Activated naive CD8-positive, alpha-beta T cell treated with anti-CD3 and anti-CD28 coated beads, Interleukin-2, amount 10 ng/mL, durations not matched to agents 7 days and 5 days (primary cell): ENCODE measurements at regions not wholly inside any gene's neighbourhood (a gene's known extent, or its start where the extent isn't known, plus 50 kb on each side); places are given as distances from the start of the nearest gene placed in this dataset.

Experiments
- ATAC-seq: fragments of 150-1000 bp; cut with Tn5 transposase; one replicate; pipeline ENCODE4 v1.10.0; 2021; ENCODE audit warnings: low read depth, moderate library complexity
- POLR2A ChIA-PET: fragments of 350-600 bp; sonication (Branson Sonifier 250); formaldehyde crosslinking; loops from one replicate; lab custom pipeline; 2021; ENCODE audit warnings: antibody characterized with exemption; lab: Charles Lee
- DNase-seq: peaks from one replicate; pipeline ENCODE4 v3.0.0; 2021
- H3K27ac Mint-ChIP-seq: one replicate; pipeline ENCODE4 v1.8.0; 2022; ENCODE audit warnings: mild to moderate bottlenecking, mixed read lengths
- H3K27me3 Mint-ChIP-seq: one replicate; pipeline ENCODE4 v1.8.0; 2022; ENCODE audit warnings: mild to moderate bottlenecking, moderate library complexity, mixed read lengths
- H3K36me3 Mint-ChIP-seq: one replicate; pipeline ENCODE4 v1.8.0; 2021; ENCODE audit warnings: mild to moderate bottlenecking, mixed read lengths
- H3K4me1 Mint-ChIP-seq: one replicate; pipeline ENCODE4 v1.8.0; 2021; ENCODE audit warnings: mixed read lengths
- H3K4me3 Mint-ChIP-seq: one replicate; pipeline ENCODE4 v1.8.0; 2022; ENCODE audit warnings: mild to moderate bottlenecking, moderate library complexity, mixed read lengths
- H3K9me3 Mint-ChIP-seq: one replicate; pipeline ENCODE4 v1.8.0; 2021; ENCODE audit warnings: mixed read lengths

DNA sequence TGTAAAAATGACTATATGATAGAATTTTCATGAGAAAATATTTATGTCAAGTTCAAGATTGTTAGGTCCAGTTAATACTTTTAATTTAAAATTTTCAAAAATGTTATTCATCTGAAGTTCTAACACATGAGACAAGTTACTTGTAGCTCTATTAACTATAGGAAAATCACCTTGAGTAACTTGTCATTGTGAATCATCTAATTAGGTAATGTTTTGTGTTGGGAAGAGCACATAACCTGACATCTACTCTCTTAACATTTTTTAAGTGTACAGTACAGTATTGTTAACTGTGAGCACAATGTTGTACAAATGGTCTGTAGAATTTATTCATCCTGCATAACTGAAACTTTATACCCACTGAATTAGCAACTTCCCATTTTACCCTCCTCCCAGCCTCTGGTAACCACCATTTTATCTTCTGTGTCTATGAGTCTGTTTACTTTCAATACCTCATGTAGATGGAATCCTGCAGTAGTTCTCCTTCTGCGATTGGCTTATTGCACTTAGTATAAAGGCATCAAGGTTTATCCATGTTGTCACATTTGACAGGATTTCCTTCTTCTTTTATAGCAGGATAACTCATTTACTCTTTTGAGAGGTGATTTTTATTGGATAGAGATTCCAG lies 54.6 kb downstream of the ARL4A start:
- H3K27me3 Mint-ChIP-seq = no peaks in the 10 kb centered on the region
- DNase-seq (no peak), ATAC-seq (no peak)
- H3K9me3 Mint-ChIP-seq = peaks cover 1% of the 10 kb centered on the region
- H3K4me3 Mint-ChIP-seq = no peak overlapping the region
- no peaks in the 10 kb centered on the region for H3K36me3 Mint-ChIP-seq
- no peaks in the 10 kb centered on the region for H3K4me1 Mint-ChIP-seq
- H3K27ac Mint-ChIP-seq = no peak overlapping the region
- POLR2A ChIA-PET = no interaction called here

DNA sequence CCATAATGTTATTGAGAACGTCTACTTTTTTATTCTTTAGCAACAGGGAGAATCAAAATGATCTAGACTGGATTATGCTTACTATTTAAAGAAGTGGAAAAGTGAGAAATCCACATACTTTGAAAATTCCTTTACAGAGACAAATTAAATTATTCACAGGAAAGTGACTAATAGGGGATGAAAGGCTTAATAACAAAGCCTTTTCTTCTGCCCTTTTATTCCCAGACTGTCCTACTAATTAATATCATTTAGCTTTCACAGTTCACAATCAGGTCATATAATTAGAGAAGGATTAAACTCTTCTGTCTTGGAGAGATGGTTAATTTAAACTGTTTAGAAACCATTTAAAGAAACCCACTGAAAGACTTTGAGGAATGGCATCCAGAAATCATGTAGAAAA lies 58.8 kb downstream of the ARL4A start:
- Mint-ChIP-seq H3K36me3 (no peaks in the 10 kb centered on the region), H3K27ac (no peak overlapping the region), H3K9me3 (peaks cover 1% of the 10 kb centered on the region), H3K27me3 (no peaks in the 10 kb centered on the region), H3K4me3 (no peak overlapping the region), H3K4me1 (no peaks in the 10 kb centered on the region)
- ATAC-seq (no peak), DNase-seq (no peak)
- POLR2A ChIA-PET = interaction anchor here (1.0 kb wide), 1 partner anchor 60 kb away, joined by 3 read pairs; no protein-coding TSS in a partner anchor

DNA sequence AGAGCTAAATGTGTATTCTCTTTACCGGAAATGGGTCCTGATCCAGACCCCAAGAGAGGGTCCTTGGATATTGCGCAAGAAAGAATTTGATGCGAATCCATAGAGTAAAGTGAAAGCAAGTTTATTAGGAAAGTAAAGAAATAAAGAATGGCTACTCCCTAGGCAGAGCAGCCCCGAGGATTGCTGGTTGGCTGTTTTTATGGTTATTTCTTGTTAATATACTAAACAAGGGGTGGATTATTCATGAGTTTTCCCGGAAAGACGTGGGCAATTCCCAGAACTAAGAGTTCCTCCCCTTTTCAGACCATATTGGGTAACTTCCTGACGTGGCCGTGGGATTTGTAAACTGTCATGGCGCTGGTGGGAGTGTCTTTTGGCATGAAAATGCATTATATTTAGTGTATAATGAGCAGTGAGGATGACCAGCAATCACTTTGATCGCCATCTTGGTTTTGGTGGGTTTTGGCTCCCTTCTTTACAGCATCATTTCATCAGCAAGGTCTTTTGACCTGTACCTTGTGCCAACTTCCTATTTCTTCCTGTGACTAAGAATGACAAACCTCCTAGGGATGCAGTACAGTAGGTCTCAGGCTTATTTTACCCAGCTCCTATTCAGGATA lies 60.4 kb downstream of the ARL4A start:
- Mint-ChIP-seq H3K27ac (no peak overlapping the region), H3K36me3 (no peaks in the 10 kb centered on the region), H3K9me3 (peaks cover 1% of the 10 kb centered on the region), H3K4me3 (no peak overlapping the region), H3K4me1 (no peaks in the 10 kb centered on the region), H3K27me3 (no peaks in the 10 kb centered on the region)
- no peak for DNase-seq
- ATAC-seq = no peak
- POLR2A ChIA-PET = no interaction called here

DNA sequence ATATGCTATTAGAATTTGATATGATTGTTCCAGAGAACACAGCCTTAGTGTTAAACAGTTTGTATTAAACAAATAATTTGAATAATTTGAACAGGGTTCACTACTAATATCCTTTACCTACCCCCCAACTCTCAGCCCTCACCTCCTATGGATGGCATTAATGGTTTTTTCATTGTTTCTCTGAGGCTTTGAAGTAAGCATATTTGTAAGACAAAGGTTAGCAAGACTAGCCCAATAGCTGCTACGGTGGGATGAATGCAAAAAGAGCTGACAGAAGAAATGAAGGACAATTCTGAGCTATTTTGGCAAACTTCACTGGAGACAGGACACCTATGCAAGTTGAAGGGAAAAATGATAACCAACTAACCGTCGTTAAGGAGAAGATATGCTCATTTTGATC lies 61.6 kb downstream of the ARL4A start:
- Mint-ChIP-seq H3K4me3 (no peak overlapping the region), H3K9me3 (no peaks in the 10 kb centered on the region), H3K27me3 (no peaks in the 10 kb centered on the region), H3K27ac (no peak overlapping the region), H3K4me1 (no peaks in the 10 kb centered on the region), H3K36me3 (no peaks in the 10 kb centered on the region)
- DNase-seq (no peak), ATAC-seq (no peak)
- POLR2A ChIA-PET = no interaction called here

DNA sequence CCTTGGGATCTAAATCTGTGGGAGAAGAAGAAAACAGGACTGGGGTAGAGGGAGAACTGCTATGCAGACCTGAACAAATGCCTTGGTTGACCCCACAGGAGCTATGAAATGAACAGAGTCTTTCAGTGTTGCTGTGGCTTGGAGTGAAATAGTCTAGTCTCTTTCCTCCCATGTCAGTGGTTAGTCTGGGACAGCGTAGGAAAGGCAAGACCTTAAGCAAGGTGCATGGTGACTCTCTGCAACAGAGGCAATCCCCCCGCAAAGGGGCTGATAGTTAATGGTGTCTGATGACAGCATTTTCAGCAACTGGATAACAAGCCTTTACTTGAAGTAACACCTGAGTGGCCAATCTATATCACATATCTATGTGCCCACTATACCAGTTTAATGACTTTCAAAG lies 62.3 kb downstream of the ARL4A start:
- H3K4me1 Mint-ChIP-seq = no peaks in the 10 kb centered on the region
- no peaks in the 10 kb centered on the region for H3K27me3 Mint-ChIP-seq
- POLR2A ChIA-PET = no interaction called here
- ATAC-seq = no peak
- no peaks in the 10 kb centered on the region for H3K36me3 Mint-ChIP-seq
- no peak overlapping the region for H3K4me3 Mint-ChIP-seq
- no peak for DNase-seq
- no peak overlapping the region for H3K27ac Mint-ChIP-seq
- no peaks in the 10 kb centered on the region for H3K9me3 Mint-ChIP-seq

DNA sequence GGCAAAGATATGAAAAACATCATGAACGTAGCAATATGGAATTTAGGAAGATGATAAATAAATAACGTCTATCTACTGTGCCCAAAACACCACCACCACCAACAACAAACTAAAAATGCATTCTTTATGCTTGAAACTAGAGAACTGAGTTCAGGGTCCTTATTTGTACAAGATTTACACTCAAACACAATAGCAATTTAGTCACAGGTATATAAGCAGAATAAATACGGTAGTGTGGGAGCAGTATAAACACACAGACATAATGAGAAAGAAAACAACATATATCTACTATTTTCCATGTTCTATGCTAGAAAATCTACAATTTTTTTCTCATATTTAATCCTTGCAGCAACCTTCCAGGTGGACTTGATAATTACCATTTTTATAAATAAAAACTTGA lies 64.3 kb downstream of the ARL4A start:
- H3K4me1 Mint-ChIP-seq = no peaks in the 10 kb centered on the region
- no peaks in the 10 kb centered on the region for H3K36me3 Mint-ChIP-seq
- no peaks in the 10 kb centered on the region for H3K9me3 Mint-ChIP-seq
- no peak overlapping the region for H3K4me3 Mint-ChIP-seq
- POLR2A ChIA-PET = no interaction called here
- no peaks in the 10 kb centered on the region for H3K27me3 Mint-ChIP-seq
- H3K27ac Mint-ChIP-seq = no peak overlapping the region
- ATAC-seq (no peak), DNase-seq (no peak)

DNA sequence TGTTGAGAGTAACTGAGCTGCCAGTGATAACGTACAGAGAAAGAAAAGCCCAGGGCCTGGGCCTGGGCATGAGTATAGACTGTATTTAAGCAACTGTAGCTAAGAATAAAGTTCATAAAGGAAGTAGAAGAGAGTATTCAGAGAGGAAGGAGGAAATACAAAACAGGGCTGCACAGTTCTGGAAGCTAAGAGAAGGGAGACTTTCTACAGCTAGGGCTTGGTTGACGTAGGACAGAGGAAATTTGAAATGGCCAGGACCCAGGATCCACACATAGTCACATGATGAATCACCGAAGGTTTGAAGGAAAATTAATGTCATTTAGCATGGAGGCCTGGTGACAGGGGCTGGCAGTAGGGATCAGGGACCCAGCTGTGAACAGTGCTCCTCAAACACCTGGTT lies 66.7 kb downstream of the ARL4A start:
- ATAC-seq (no peak), DNase-seq (no peak)
- Mint-ChIP-seq H3K4me1 (no peaks in the 10 kb centered on the region), H3K4me3 (no peak overlapping the region), H3K9me3 (no peaks in the 10 kb centered on the region), H3K27ac (no peak overlapping the region), H3K27me3 (no peaks in the 10 kb centered on the region), H3K36me3 (no peaks in the 10 kb centered on the region)
- POLR2A ChIA-PET = no interaction called here

DNA sequence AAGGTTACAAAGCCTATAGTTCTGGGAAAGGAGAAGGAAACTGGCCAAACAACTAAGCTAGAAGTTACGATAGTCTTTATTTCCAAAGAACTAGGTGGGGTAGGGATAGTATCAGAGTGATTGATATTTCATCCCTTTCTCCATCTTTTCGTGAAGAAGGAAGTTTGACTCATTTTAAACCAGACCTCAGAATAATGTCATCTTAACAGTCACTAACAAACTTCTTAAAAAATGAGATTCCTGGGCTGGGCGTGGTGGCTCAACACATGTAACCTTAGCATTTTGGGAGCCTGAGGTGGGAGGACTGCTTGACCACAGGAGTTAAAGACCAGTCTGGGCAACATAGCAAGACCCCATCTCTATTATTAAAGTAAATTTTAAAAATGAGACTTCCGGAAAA lies 69.4 kb downstream of the ARL4A start:
- POLR2A ChIA-PET = no interaction called here
- Mint-ChIP-seq H3K27me3 (no peaks in the 10 kb centered on the region), H3K27ac (no peak overlapping the region), H3K4me1 (no peaks in the 10 kb centered on the region), H3K36me3 (no peaks in the 10 kb centered on the region), H3K4me3 (no peak overlapping the region), H3K9me3 (no peaks in the 10 kb centered on the region)
- no peak for ATAC-seq
- DNase-seq = no peak

DNA sequence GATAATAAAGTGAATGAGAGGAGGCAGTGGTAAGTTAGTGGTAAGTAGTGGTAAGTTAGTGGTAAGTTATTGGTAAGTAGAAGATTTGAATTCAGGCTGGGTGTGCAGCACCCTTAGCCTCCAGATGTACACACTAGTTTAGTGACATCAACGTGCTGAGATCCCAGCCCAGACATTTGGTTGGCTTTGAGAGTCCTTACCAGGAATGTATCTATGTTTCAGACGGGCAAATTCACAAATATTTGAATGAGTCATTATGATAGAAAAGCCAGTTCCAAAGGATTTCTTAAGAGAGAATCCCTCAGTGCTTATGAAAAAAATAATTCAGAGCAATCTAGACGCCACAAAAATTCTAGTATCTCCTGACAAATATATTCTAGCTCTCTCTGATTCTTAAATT lies 70.0 kb downstream of the ARL4A start:
- DNase-seq (no peak), ATAC-seq (no peak)
- no peaks in the 10 kb centered on the region for H3K4me1 Mint-ChIP-seq
- no peak overlapping the region for H3K4me3 Mint-ChIP-seq
- no peak overlapping the region for H3K27ac Mint-ChIP-seq
- POLR2A ChIA-PET = no interaction called here
- no peaks in the 10 kb centered on the region for H3K27me3 Mint-ChIP-seq
- no peaks in the 10 kb centered on the region for H3K9me3 Mint-ChIP-seq
- H3K36me3 Mint-ChIP-seq = no peaks in the 10 kb centered on the region

DNA sequence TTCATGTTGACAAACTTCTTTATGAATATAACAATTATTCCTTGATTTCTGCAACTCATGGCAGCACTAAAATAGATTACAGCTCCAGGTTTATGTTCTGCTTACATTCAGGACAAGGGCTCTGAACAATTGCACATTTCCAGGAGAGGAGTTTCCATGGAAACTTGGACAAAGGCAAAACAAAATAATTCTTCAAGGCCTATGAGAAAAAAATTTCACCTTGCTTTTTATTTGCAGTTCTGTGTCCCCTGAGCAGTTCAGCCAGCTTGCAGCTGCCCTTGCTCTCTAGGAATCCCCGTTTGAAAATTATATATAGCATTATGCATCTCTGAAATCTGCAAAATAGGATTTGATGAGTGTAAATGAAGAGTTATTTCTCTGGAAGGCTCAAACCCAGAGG lies 71.7 kb downstream of the ARL4A start:
- Mint-ChIP-seq H3K36me3 (no peaks in the 10 kb centered on the region), H3K27me3 (no peaks in the 10 kb centered on the region), H3K4me1 (no peaks in the 10 kb centered on the region), H3K4me3 (no peak overlapping the region), H3K9me3 (no peaks in the 10 kb centered on the region), H3K27ac (no peak overlapping the region)
- POLR2A ChIA-PET = no interaction called here
- ATAC-seq (no peak), DNase-seq (no peak)

DNA sequence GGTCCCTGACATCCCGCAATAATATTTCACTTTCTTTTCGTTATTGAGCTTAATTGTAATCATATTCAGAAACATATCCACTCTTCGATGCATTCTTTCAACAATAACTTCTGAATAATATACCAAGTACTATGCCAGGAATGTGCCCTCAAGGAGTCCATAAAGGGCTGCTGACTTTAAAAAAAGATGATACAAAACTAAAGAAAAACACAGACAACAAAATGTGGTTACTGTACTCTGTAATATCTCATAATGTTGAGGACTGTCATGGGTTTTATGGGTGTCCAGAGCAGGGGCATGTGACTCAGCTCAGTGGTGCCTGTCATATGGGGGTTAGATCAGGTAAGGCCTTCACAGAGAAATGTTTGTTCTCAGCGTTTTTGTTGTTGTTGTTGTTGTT lies 73.7 kb downstream of the ARL4A start:
- Mint-ChIP-seq H3K27ac (no peak overlapping the region), H3K9me3 (no peaks in the 10 kb centered on the region), H3K36me3 (no peaks in the 10 kb centered on the region), H3K4me1 (no peaks in the 10 kb centered on the region), H3K4me3 (no peak overlapping the region), H3K27me3 (no peaks in the 10 kb centered on the region)
- POLR2A ChIA-PET = no interaction called here
- ATAC-seq = no peak
- DNase-seq = no peak

DNA sequence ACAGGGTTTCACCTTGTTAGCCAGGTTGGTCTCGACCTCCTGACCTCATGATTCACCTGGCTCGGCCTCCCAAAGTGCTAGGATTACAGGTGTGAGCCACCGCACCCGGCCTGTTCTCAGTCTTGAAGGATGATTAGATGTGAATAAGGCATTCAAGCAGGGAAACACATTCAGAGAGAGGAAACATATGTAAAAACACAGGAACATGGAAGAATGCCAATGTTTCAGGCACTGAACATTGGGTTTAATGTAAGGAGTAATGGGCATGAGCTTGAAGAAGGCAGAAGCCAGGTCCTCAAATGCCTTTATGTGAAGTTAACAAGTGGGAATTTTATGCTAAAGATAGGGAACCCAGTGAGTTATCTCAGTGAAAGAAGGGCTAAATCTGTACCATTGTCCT lies 74.3 kb downstream of the ARL4A start:
- Mint-ChIP-seq H3K9me3 (no peaks in the 10 kb centered on the region), H3K4me3 (no peak overlapping the region), H3K27me3 (no peaks in the 10 kb centered on the region), H3K36me3 (no peaks in the 10 kb centered on the region), H3K4me1 (no peaks in the 10 kb centered on the region), H3K27ac (no peak overlapping the region)
- POLR2A ChIA-PET = no interaction called here
- ATAC-seq (no peak), DNase-seq (no peak)

DNA sequence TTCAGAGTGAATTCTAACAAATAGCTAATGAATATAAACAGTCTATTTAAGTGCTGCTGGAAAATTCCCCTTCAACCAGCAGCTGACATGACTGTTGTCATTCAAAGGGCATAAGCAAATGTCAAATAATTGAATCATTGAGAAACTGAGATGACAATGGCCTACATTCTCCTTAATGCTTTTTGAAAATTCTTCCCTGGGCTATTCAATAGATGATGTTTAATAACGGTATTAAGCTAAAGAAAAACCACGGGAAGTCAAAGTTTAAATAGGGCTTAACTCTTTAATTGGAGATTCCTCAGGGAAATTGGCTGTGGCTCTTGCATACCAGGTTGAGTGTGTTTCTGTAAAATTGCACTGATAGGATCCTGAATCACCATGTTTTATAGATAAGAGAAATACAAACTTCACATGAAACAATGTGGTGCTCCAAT lies 77.0 kb downstream of the ARL4A start:
- POLR2A ChIA-PET = no interaction called here
- Mint-ChIP-seq H3K36me3 (no peaks in the 10 kb centered on the region), H3K27ac (no peak overlapping the region), H3K27me3 (peaks cover 5% of the 10 kb centered on the region), H3K4me3 (no peak overlapping the region), H3K4me1 (no peaks in the 10 kb centered on the region), H3K9me3 (no peaks in the 10 kb centered on the region)
- DNase-seq (no peak), ATAC-seq (no peak)

DNA sequence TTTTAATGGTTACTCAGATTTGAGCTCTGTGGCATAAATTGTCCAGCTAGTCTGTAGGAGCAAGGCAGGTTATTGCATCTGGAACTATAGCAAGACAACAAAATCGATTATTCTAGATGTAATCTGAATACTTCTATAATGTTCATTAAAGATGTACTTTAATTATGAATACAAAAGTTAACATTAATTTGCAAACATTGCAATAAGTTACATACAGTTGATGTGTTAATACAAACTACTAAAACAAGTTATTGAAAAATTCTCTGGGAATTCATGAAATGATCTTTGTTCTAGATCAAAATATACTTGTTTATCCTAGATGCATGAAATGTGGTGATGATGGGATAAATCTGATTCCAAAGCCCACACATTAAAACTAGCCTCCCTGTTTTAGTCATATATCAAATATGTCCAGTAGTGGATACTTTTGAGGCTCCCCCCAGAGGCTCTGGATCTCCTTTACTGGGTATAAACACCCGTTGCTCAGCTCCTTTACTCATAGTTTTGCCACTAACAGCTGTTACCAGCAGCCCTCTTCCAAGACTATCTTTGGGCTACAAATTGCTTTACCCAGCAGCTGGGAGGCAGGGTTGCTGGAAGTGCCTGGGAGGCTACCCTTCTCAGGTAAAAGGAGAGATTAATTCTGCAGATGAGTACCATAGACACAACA lies 78.1 kb downstream of the ARL4A start:
- H3K27me3 Mint-ChIP-seq = peaks cover 9% of the 10 kb centered on the region
- H3K27ac Mint-ChIP-seq = no peak overlapping the region
- ATAC-seq = no peak
- H3K36me3 Mint-ChIP-seq = no peaks in the 10 kb centered on the region
- H3K9me3 Mint-ChIP-seq = no peaks in the 10 kb centered on the region
- DNase-seq = no peak
- H3K4me1 Mint-ChIP-seq = no peaks in the 10 kb centered on the region
- POLR2A ChIA-PET = no interaction called here
- no peak overlapping the region for H3K4me3 Mint-ChIP-seq
